ENCODE measurements at regions not wholly inside any gene's neighbourhood (a gene's known extent, or its start where the extent isn't known, plus 50 kb on each side); places are given as distances from the start of the nearest gene placed in this dataset.

DNA sequence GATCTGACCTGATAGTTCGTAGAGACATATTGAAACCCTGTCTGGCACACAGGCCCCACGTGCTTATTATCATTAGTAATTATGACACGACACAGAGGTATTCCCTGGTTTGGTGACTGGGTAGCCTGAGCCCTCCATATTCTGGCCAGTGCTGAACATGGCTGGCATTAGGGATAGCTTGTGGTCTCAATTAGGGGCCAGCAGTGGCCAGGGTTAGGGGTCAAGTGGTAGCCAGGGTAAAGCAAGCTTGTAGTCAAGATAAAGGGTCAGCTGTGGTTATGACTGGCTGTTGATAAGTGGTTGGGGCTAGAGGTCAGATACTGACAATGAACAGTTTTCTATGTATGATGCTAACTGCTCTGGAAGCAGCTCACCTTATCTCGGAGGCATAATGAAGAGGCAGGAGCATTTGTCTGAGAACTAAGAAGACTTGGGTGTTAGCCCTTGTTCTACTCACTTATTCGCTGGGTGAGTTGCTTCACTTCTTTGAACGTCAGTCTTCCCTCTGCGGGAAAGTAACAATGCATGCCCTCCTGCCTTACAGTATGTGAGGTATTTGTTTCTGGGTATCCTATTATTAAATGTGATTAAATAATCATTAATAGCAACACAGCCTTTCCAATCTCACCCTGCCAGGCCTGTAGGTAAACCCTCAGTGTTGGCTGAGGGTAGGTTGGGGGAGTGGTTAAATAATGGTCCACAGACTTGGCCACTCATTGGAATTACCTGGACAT lies 66.7 kb downstream of the VEGFA start:
- no peaks in the 10 kb centered on the region for H3K4me1 ChIP-seq
- no peaks in the 10 kb centered on the region for H3K9me3 ChIP-seq
- H3K27ac ChIP-seq = no peak overlapping the region
- H3K27me3 ChIP-seq = no peaks in the 10 kb centered on the region
- 86% methylated on average over 7 of the region's 7 CpGs for WGBS
- no peaks in the 10 kb centered on the region for H3K36me3 ChIP-seq
- TF ChIP-seq EP300 (IDR thresholded peaks at IDR 0.05) (no peak), POLR2A (IDR thresholded peaks at IDR 0.05) (no peak), POLR2AphosphoS5 (IDR thresholded peaks at IDR 0.05) (no peak)
- TF ChIP-seq, protein P1, sequence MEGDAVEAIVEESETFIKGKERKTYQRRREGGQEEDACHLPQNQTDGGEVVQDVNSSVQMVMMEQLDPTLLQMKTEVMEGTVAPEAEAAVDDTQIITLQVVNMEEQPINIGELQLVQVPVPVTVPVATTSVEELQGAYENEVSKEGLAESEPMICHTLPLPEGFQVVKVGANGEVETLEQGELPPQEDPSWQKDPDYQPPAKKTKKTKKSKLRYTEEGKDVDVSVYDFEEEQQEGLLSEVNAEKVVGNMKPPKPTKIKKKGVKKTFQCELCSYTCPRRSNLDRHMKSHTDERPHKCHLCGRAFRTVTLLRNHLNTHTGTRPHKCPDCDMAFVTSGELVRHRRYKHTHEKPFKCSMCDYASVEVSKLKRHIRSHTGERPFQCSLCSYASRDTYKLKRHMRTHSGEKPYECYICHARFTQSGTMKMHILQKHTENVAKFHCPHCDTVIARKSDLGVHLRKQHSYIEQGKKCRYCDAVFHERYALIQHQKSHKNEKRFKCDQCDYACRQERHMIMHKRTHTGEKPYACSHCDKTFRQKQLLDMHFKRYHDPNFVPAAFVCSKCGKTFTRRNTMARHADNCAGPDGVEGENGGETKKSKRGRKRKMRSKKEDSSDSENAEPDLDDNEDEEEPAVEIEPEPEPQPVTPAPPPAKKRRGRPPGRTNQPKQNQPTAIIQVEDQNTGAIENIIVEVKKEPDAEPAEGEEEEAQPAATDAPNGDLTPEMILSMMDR (IDR thresholded peaks at IDR 0.05) = no peak
- DNase-seq (ENCODE audit: low spot score in 2 of 2) = no peak
- no peak overlapping the region for H3K4me3 ChIP-seq
